WERI-Rb-1 (cell line): ENCODE measurements at regions not wholly inside any gene's neighbourhood (a gene's known extent, or its start where the extent isn't known, plus 50 kb on each side); places are given as distances from the start of the nearest gene placed in this dataset.

Experiments used
- DNase-seq: peaks from one replicate; pipeline ENCODE4 v3.0.0-alpha.2; 2020
- H3K27ac ChIP-seq: fragments of 250-450 bp; sonication (Bioruptor Pico); 2 replicates; pipeline ENCODE4 v1.5.1; 2020; ENCODE audit warnings: mild to moderate bottlenecking, moderate library complexity
- H3K27me3 ChIP-seq: fragments of 250-450 bp; sonication (Bioruptor Pico); 2 replicates; pipeline ENCODE4 v1.5.1; 2021; ENCODE audit warnings: mild to moderate bottlenecking, low read depth, moderate library complexity; ENCODE audit not compliant: insufficient read depth, severe bottlenecking
- H3K36me3 ChIP-seq: fragments of 250-450 bp; sonication (Bioruptor Pico); 2 replicates; pipeline ENCODE4 v1.5.1; 2020; ENCODE audit warnings: mild to moderate bottlenecking, moderate library complexity
- H3K4me3 ChIP-seq: 2 replicates; pipeline ENCODE4 v1.5.1; 2011; ENCODE audit warnings: low read depth, mild to moderate bottlenecking, control low read depth, low read length
- H3K9me3 ChIP-seq: fragments of 250-450 bp; sonication (Bioruptor Pico); 2 replicates; pipeline ENCODE4 v1.5.1; 2021; ENCODE audit warnings: mild to moderate bottlenecking, moderate library complexity; ENCODE audit not compliant: severe bottlenecking
- TF ChIP-seq, protein P1 (sequence below): IDR thresholded peaks from 2 replicates; pipeline ENCODE4 v1.5.1; 2011; ENCODE audit warnings: low read depth, mild to moderate bottlenecking, control low read depth, inconsistent platforms, low read length

DNA sequence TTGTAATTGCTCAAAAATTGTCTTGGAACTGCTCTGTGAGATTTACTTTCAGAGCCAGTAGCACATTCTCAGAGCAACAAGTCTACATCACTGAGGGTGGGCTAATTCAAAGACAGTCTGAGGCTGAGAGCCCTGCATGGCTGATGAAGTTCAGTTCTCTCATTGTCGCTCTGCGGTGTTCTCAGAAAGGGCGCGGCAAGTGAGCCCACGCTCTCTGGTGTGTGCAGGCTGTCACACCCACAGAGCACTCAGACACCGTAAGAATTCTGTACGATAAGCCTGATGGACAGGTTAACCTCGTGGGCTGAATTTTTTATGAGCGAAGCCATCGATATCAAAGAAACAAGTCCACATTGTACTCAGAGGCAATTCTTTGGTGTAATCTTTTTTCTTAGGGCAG is 557.8 kb downstream of the HACE1 start:
- no peaks in the 10 kb centered on the region for H3K27me3 ChIP-seq
- H3K27ac ChIP-seq = no peak overlapping the region
- H3K36me3 ChIP-seq = no peaks in the 10 kb centered on the region
- no peaks in the 10 kb centered on the region for H3K9me3 ChIP-seq
- DNase-seq = no peak
- TF ChIP-seq, protein P1, sequence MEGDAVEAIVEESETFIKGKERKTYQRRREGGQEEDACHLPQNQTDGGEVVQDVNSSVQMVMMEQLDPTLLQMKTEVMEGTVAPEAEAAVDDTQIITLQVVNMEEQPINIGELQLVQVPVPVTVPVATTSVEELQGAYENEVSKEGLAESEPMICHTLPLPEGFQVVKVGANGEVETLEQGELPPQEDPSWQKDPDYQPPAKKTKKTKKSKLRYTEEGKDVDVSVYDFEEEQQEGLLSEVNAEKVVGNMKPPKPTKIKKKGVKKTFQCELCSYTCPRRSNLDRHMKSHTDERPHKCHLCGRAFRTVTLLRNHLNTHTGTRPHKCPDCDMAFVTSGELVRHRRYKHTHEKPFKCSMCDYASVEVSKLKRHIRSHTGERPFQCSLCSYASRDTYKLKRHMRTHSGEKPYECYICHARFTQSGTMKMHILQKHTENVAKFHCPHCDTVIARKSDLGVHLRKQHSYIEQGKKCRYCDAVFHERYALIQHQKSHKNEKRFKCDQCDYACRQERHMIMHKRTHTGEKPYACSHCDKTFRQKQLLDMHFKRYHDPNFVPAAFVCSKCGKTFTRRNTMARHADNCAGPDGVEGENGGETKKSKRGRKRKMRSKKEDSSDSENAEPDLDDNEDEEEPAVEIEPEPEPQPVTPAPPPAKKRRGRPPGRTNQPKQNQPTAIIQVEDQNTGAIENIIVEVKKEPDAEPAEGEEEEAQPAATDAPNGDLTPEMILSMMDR = no peak
- H3K4me3 ChIP-seq = no peak overlapping the region

GRCh38 chr6:104286641-104287040 is 573.1 kb downstream of the HACE1 start:
- H3K27me3 ChIP-seq = no peaks in the 10 kb centered on the region
- DNase-seq = no peak
- H3K27ac ChIP-seq = no peak overlapping the region
- TF ChIP-seq, protein P1 = no peak
- H3K4me3 ChIP-seq = no peak overlapping the region
- no peaks in the 10 kb centered on the region for H3K9me3 ChIP-seq
- no peaks in the 10 kb centered on the region for H3K36me3 ChIP-seq

DNA sequence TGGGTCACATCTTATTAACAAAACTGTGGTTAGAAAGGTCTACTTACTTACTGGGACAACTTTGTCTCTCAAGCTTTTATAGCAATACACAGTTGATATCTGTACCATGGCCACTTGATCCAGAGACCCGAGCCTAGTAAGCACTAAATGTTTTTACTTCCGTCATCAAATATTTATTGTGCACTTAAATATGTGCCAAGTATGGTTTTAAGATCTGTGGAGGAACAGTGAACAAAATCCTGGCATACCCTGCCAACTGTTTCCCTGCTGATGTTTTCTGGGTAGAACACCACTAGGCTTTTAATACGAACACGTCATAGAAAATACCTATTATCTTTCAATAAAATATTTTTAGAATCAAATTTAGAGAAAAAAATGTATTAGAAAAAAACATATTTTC is 574.8 kb downstream of the HACE1 start:
- no peak for DNase-seq
- Histone ChIP-seq H3K27me3 (no peaks in the 10 kb centered on the region), H3K27ac (no peak overlapping the region), H3K4me3 (no peak overlapping the region), H3K9me3 (no peaks in the 10 kb centered on the region), H3K36me3 (no peaks in the 10 kb centered on the region)
- TF ChIP-seq, protein P1 = no peak

DNA sequence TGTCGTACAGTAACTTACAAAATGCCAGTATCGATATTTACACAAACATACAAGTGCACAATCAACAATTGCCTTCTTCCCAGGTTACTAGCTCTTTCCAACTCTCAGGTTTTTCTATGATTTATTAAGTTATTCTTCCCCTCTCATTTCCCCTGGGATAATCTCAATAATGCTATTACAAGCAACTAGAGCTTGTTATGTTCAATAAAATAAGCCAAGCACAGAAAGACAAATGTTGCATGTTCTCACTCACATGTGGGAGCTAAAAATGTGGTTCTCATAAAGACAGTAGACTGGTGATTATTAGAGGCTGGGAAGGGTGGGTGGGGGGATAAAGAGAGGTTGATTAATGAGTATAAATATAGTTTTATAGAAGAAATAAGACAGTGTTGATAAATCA is 577.1 kb downstream of the HACE1 start:
- Histone ChIP-seq H3K27me3 (no peaks in the 10 kb centered on the region), H3K4me3 (no peak overlapping the region), H3K9me3 (no peaks in the 10 kb centered on the region), H3K27ac (no peak overlapping the region), H3K36me3 (no peaks in the 10 kb centered on the region)
- TF ChIP-seq, protein P1 = no peak
- no peak for DNase-seq

- H3K4me3 ChIP-seq = no peak overlapping the region
- no peaks in the 10 kb centered on the region for H3K27me3 ChIP-seq
- H3K36me3 ChIP-seq = no peaks in the 10 kb centered on the region
- H3K9me3 ChIP-seq = no peaks in the 10 kb centered on the region
- no peak overlapping the region for H3K27ac ChIP-seq
- TF ChIP-seq, protein P1 = peak; percentile 45
- DNase-seq = peak; percentile 10
These were observed 578.3 kb downstream of the HACE1 start for GRCh38 chr6:104281370-104281769.

GRCh38 chr6:104268389-104268788 is 591.3 kb downstream of the HACE1 start:
- no peak overlapping the region for H3K4me3 ChIP-seq
- no peak for DNase-seq
- TF ChIP-seq, protein P1 = no peak
- no peak overlapping the region for H3K27ac ChIP-seq
- H3K9me3 ChIP-seq = no peaks in the 10 kb centered on the region
- no peaks in the 10 kb centered on the region for H3K27me3 ChIP-seq
- no peaks in the 10 kb centered on the region for H3K36me3 ChIP-seq
